Right atrium auricular region (tissue), 2 donors: ENCODE measurements at regions not wholly inside any gene's neighbourhood (a gene's known extent, or its start where the extent isn't known, plus 50 kb on each side); places are given as distances from the start of the nearest gene placed in this dataset.

ENCODE experiments used
- DNase-seq: peaks from one replicate; pipeline ENCODE4 v3.0.0-alpha.2; 2019; ENCODE audit warnings: low spot score
- H3K27ac ChIP-seq, 2 donors: fragments of 200-600 bp; sonication (generic); 1 replicate in 1 of 2; 2 replicates in 1 of 2; pipeline ENCODE4 v1.5.1; 2016 to 2019
- H3K27me3 ChIP-seq, 2 donors: fragments of 200-600 bp; sonication (generic); one replicate each; pipeline versions ENCODE4 v1.5.1 to v1.6.0; 2017 to 2019
- H3K36me3 ChIP-seq: fragments of 200-600 bp; sonication (generic); one replicate; pipeline ENCODE4 v1.5.1; 2016
- H3K4me1 ChIP-seq, 2 donors: fragments of 200-600 bp; sonication (generic); one replicate each; pipeline versions ENCODE4 v1.5.1 to v1.6.0; 2017 to 2019
- H3K4me3 ChIP-seq, 2 donors: fragments of 200-600 bp; sonication (generic); 1 replicate in 1 of 2; 2 replicates in 1 of 2; pipeline ENCODE4 v1.5.1; 2017 to 2019; ENCODE audit warnings: mild to moderate bottlenecking in 1 of 2, moderate library complexity in 1 of 2
- H3K9me3 ChIP-seq, 2 donors: fragments of 200-600 bp; sonication (generic); one replicate each; pipeline ENCODE4 v1.5.1; 2019
- TF ChIP-seq, protein P1 (sequence below), 2 donors: fragments of 200-600 bp; sonication (generic); IDR thresholded peaks; one replicate each; pipeline ENCODE4 v1.5.1; 2019; ENCODE audit warnings: antibody characterized with exemption in 2 of 2

GRCh38 chr2:9141091-9141667 is 65.4 kb upstream of the ASAP2 start:
- TF ChIP-seq, protein P1, sequence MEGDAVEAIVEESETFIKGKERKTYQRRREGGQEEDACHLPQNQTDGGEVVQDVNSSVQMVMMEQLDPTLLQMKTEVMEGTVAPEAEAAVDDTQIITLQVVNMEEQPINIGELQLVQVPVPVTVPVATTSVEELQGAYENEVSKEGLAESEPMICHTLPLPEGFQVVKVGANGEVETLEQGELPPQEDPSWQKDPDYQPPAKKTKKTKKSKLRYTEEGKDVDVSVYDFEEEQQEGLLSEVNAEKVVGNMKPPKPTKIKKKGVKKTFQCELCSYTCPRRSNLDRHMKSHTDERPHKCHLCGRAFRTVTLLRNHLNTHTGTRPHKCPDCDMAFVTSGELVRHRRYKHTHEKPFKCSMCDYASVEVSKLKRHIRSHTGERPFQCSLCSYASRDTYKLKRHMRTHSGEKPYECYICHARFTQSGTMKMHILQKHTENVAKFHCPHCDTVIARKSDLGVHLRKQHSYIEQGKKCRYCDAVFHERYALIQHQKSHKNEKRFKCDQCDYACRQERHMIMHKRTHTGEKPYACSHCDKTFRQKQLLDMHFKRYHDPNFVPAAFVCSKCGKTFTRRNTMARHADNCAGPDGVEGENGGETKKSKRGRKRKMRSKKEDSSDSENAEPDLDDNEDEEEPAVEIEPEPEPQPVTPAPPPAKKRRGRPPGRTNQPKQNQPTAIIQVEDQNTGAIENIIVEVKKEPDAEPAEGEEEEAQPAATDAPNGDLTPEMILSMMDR (IDR thresholded peaks at IDR 0.05) = no peak
- DNase-seq = no peak
- Histone ChIP-seq H3K9me3 (no peaks in the 10 kb centered on the region), H3K27me3 (no peaks in the 10 kb centered on the region), H3K4me3 (no peak overlapping the region), H3K27ac (no peak overlapping the region), H3K36me3 (no peaks in the 10 kb centered on the region), H3K4me1 (peaks cover 0 to 12% of the 10 kb centered on the region in 2 donors)

- H3K36me3 ChIP-seq = no peaks in the 10 kb centered on the region
- H3K27me3 ChIP-seq = no peaks in the 10 kb centered on the region
- DNase-seq = no peak
- peaks cover 0 to 12% of the 10 kb centered on the region in 2 donors for H3K4me1 ChIP-seq
- H3K9me3 ChIP-seq = no peaks in the 10 kb centered on the region
- H3K4me3 ChIP-seq = no peak overlapping the region
- TF ChIP-seq, protein P1 (IDR thresholded peaks at IDR 0.05) = no peak
- H3K27ac ChIP-seq = no peak overlapping the region
Measured at GRCh38 chr2:9140645-9141044, 66.0 kb upstream of the ASAP2 start.

DNA sequence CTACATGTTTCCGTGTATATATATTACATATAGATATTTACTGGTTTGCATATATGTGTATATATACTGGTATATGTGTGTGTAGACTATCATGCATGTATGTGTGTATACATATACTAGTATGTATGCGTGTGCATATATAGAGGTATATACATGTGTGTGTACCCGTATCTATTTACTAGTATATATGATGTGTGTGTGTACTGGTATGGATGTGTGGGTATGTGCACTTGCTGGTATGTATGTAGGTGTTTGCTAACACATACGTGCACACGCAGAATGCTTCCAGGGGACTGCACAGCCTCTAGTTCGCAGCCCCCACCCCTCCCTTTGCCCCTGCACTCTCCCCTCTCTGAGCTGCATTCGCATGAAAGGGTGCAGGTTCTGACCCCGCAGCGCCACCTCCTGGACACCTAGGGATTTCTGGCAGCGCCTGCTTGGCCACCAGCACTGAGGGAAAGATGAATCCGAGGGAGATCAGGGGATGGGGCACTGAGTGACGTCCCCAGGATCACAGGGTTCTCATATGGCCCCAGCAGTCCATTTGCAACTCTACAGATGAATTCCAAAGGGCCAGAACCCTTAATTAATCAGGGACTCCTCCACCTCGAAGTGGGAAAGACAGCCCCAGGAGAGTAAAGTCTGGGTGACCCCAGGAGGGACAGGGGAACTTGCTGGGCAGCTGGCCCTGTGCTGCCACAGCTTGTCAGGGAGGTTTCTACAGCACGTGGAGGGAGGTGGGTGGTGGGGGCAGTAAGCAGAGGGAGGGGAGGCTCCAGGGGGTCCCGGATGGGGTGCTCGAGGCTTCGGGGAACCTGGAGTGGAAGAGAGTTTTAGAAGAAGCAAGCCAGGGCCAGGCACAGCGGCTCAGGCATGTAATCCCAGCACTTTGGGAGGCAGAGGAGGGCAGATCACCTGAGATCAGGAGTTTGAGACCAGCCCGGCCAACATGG is 66.8 kb upstream of the ASAP2 start:
- H3K4me3 ChIP-seq = no peak overlapping the region
- peaks cover 0 to 12% of the 10 kb centered on the region in 2 donors for H3K4me1 ChIP-seq
- TF ChIP-seq, protein P1 (IDR thresholded peaks at IDR 0.05) = peak; percentile 79 to 87
- H3K36me3 ChIP-seq = no peaks in the 10 kb centered on the region
- H3K27ac ChIP-seq = no peak overlapping the region
- no peaks in the 10 kb centered on the region for H3K9me3 ChIP-seq
- DNase-seq = peak; percentile 76
- no peaks in the 10 kb centered on the region for H3K27me3 ChIP-seq

- TF ChIP-seq, protein P1 (IDR thresholded peaks at IDR 0.05) = no peak
- no peak overlapping the region for H3K27ac ChIP-seq
- peaks cover 0 to 4% of the 10 kb centered on the region in 2 donors for H3K9me3 ChIP-seq
- no peaks in the 10 kb centered on the region for H3K27me3 ChIP-seq
- DNase-seq = no peak
- no peaks in the 10 kb centered on the region for H3K36me3 ChIP-seq
- H3K4me1 ChIP-seq = peaks cover 0 to 3% of the 10 kb centered on the region in 2 donors
- H3K4me3 ChIP-seq = no peak overlapping the region
Measured at GRCh38 chr2:9137379-9138150, 69.0 kb upstream of the ASAP2 start.

GRCh38 chr2:9135822-9136558 is 70.6 kb upstream of the ASAP2 start:
- Histone ChIP-seq H3K4me3 (no peak overlapping the region), H3K4me1 (no peaks in the 10 kb centered on the region), H3K27me3 (no peaks in the 10 kb centered on the region), H3K27ac (no peak overlapping the region), H3K9me3 (peaks cover 0 to 4% of the 10 kb centered on the region in 2 donors), H3K36me3 (no peaks in the 10 kb centered on the region)
- no peak for DNase-seq
- TF ChIP-seq, protein P1 (IDR thresholded peaks at IDR 0.05) = no peak
